Right atrium auricular region (tissue), 2 donors: ENCODE measurements at regions not wholly inside any gene's neighbourhood (a gene's known extent, or its start where the extent isn't known, plus 50 kb on each side); places are given as distances from the start of the nearest gene placed in this dataset.

Experiments
- DNase-seq: peaks from one replicate; pipeline ENCODE4 v3.0.0-alpha.2; 2019; ENCODE audit warnings: low spot score
- H3K27ac ChIP-seq, 2 donors: fragments of 200-600 bp; sonication (generic); 1 replicate in 1 of 2; 2 replicates in 1 of 2; pipeline ENCODE4 v1.5.1; 2016 to 2019
- H3K27me3 ChIP-seq, 2 donors: fragments of 200-600 bp; sonication (generic); one replicate each; pipeline versions ENCODE4 v1.5.1 to v1.6.0; 2017 to 2019
- H3K36me3 ChIP-seq: fragments of 200-600 bp; sonication (generic); one replicate; pipeline ENCODE4 v1.5.1; 2016
- H3K4me1 ChIP-seq, 2 donors: fragments of 200-600 bp; sonication (generic); one replicate each; pipeline versions ENCODE4 v1.5.1 to v1.6.0; 2017 to 2019
- H3K4me3 ChIP-seq, 2 donors: fragments of 200-600 bp; sonication (generic); 1 replicate in 1 of 2; 2 replicates in 1 of 2; pipeline ENCODE4 v1.5.1; 2017 to 2019; ENCODE audit warnings: mild to moderate bottlenecking in 1 of 2, moderate library complexity in 1 of 2
- H3K9me3 ChIP-seq, 2 donors: fragments of 200-600 bp; sonication (generic); one replicate each; pipeline ENCODE4 v1.5.1; 2019
- CTCF ChIP-seq, 2 donors: fragments of 200-600 bp; sonication (generic); IDR thresholded peaks; one replicate each; pipeline ENCODE4 v1.5.1; 2019; ENCODE audit warnings: antibody characterized with exemption in 2 of 2

GRCh38 chr3:161875483-161875882 lies 378.9 kb downstream of the OTOL1 start:
- no peaks in the 10 kb centered on the region for H3K4me1 ChIP-seq
- H3K36me3 ChIP-seq: no peaks in the 10 kb centered on the region
- peaks cover 0 to 5% of the 10 kb centered on the region in 2 donors for H3K9me3 ChIP-seq
- no peak for DNase-seq
- no peak for TF ChIP-seq CTCF (IDR thresholded peaks at IDR 0.05)
- H3K27me3 ChIP-seq: no peaks in the 10 kb centered on the region
- no peak overlapping the region for H3K4me3 ChIP-seq
- no peak overlapping the region for H3K27ac ChIP-seq

- DNase-seq: no peak
- no peaks in the 10 kb centered on the region for H3K36me3 ChIP-seq
- TF ChIP-seq CTCF (IDR thresholded peaks at IDR 0.05): no peak
- no peaks in the 10 kb centered on the region for H3K4me1 ChIP-seq
- H3K4me3 ChIP-seq: no peak overlapping the region
- no peaks in the 10 kb centered on the region for H3K27me3 ChIP-seq
- H3K9me3 ChIP-seq: peaks cover 0 to 5% of the 10 kb centered on the region in 2 donors
- no peak overlapping the region for H3K27ac ChIP-seq
These were observed 382.9 kb downstream of the OTOL1 start for GRCh38 chr3:161879470-161879869.

GRCh38 chr3:161884830-161885229 lies 388.2 kb downstream of the OTOL1 start:
- TF ChIP-seq CTCF (IDR thresholded peaks at IDR 0.05): no peak
- Histone ChIP-seq H3K27me3 (no peaks in the 10 kb centered on the region), H3K4me1 (no peaks in the 10 kb centered on the region), H3K4me3 (no peak overlapping the region), H3K27ac (no peak overlapping the region), H3K9me3 (no peaks in the 10 kb centered on the region), H3K36me3 (no peaks in the 10 kb centered on the region)
- DNase-seq: no peak

GRCh38 chr3:161890147-161890625 lies 393.6 kb downstream of the OTOL1 start:
- Histone ChIP-seq H3K9me3 (peaks cover 0 to 6% of the 10 kb centered on the region in 2 donors), H3K27ac (no peak overlapping the region), H3K4me1 (no peaks in the 10 kb centered on the region), H3K4me3 (no peak overlapping the region), H3K27me3 (no peaks in the 10 kb centered on the region), H3K36me3 (no peaks in the 10 kb centered on the region)
- DNase-seq: no peak
- no peak for TF ChIP-seq CTCF (IDR thresholded peaks at IDR 0.05)

- Histone ChIP-seq H3K9me3 (peaks cover 0 to 6% of the 10 kb centered on the region in 2 donors), H3K27me3 (no peaks in the 10 kb centered on the region), H3K36me3 (no peaks in the 10 kb centered on the region), H3K27ac (no peak overlapping the region), H3K4me1 (no peaks in the 10 kb centered on the region), H3K4me3 (no peak overlapping the region)
- no peak for TF ChIP-seq CTCF (IDR thresholded peaks at IDR 0.05)
- DNase-seq: no peak
These were observed 397.4 kb downstream of the OTOL1 start for GRCh38 chr3:161893972-161894371.

GRCh38 chr3:161894657-161895056 lies 398.0 kb downstream of the OTOL1 start:
- Histone ChIP-seq H3K9me3 (peaks cover 0 to 6% of the 10 kb centered on the region in 2 donors), H3K27ac (no peak overlapping the region), H3K36me3 (no peaks in the 10 kb centered on the region), H3K4me3 (no peak overlapping the region), H3K4me1 (no peaks in the 10 kb centered on the region), H3K27me3 (no peaks in the 10 kb centered on the region)
- no peak for TF ChIP-seq CTCF (IDR thresholded peaks at IDR 0.05)
- DNase-seq: no peak
